ENCODE measurements at regions not wholly inside any gene's neighbourhood (a gene's known extent, or its start where the extent isn't known, plus 50 kb on each side); places are given as distances from the start of the nearest gene placed in this dataset.

- Histone ChIP-seq H2BK15ac (ENCODE audit: low read depth, low read length) (no peak overlapping the region), H3K9me3 (ENCODE audit: control insufficient read depth, insufficient read depth, low read length) (no peaks in the 10 kb centered on the region), H3K79me1 (ENCODE audit: low read depth in 1 of 2, low read length in 2 of 2) (no peaks in the 10 kb centered on the region), H3K36me3 (ENCODE audit: control insufficient read depth, insufficient read depth, low read length) (no peaks in the 10 kb centered on the region), H3K56ac (ENCODE audit: extremely low read depth, insufficient read depth, low read length) (no peak overlapping the region), H2AK9ac (replicated peaks; ENCODE audit: low read depth, low read length, poor library complexity) (no peak overlapping the region), H3K9me1 (ENCODE audit: insufficient read depth, low read length) (peaks cover 8% of the 10 kb centered on the region), H2AK5ac (ENCODE audit: low read depth, low read length) (no peak overlapping the region; the same call in 1 of the 2 replicates), H3K23ac (ENCODE audit: low read depth, low read length) (no peak overlapping the region), H3K9ac (ENCODE audit: low read depth, low read length) (no peak overlapping the region), H2BK5ac (ENCODE audit: low read depth, low read length, poor library complexity, severe bottlenecking) (no peak overlapping the region), H3K18ac (ENCODE audit: low read depth, low read length) (no peak overlapping the region), H3K4me2 (ENCODE audit: low read depth, low read length) (no peak overlapping the region), H2AFZ (replicated peaks; ENCODE audit: low read length, poor library complexity) (no peak overlapping the region), H3K27me3 (ENCODE audit: control insufficient read depth, insufficient read depth, low read length) (peaks cover 9% of the 10 kb centered on the region), H3K4me1 (ENCODE audit: control insufficient read depth, insufficient read depth, low read length) (peaks cover 7% of the 10 kb centered on the region; the same call in 1 of the 2 replicates), H4K5ac (ENCODE audit: low read depth, low read length) (no peak overlapping the region), H4K8ac (ENCODE audit: low read depth in 2 of 2, low read length in 2 of 2) (no peak overlapping the region), H3K14ac (replicated peaks; ENCODE audit: low read depth, low read length) (0 out of 2 replicates have a peak overlapping the region, but pooled peaks have one; percentile 10), H3K4ac (ENCODE audit: low read depth, low read length) (peak overlapping the region; percentile 18; the same call in 1 of the 2 replicates), H4K91ac (ENCODE audit: insufficient read depth, low read depth, low read length) (no peak overlapping the region), H4K20me1 (ENCODE audit: insufficient read depth, low read length) (no peaks in the 10 kb centered on the region), H2BK120ac (ENCODE audit: low read depth, low read length) (no peak overlapping the region), H3K4me3 (ENCODE audit: insufficient read depth, low read depth, low read length) (no peak overlapping the region), H3K27ac (ENCODE audit: insufficient read depth, low read length) (no peak overlapping the region), H2BK20ac (ENCODE audit: low read depth, low read length) (no peak overlapping the region)
- intact Hi-C loops (cut with micrococcal nuclease) (no loop called here), in situ Hi-C loops (cut with MboI; ENCODE audit: low sequenced_read_pairs) (no loop called here), dilution Hi-C loops (cut with HindIII; ENCODE audit: low sequenced_read_pairs, unreplicated experiment) (no loop called here)
- 89% methylated on average over 1 of the region's 2 CpGs; no CpG with 5 or more reads in 1 of the 2 experiments for WGBS, 2 experiments (ENCODE audit: extremely low coverage in 2 of 2, insufficient read length in 1 of 2)
- TF ChIP-seq FOS (IDR thresholded peaks at IDR 0.05; ENCODE audit: low read depth, low read length) (no peak), MAFK (IDR thresholded peaks at IDR 0.05; ENCODE audit: low read depth, low read length) (no peak), CTCF (conservative IDR thresholded peaks at IDR 0.05; ENCODE audit: low read depth, low read length) (no peak), BHLHE40 (IDR thresholded peaks at IDR 0.05; ENCODE audit: low read depth, low read length) (no peak), MXI1 (IDR thresholded peaks at IDR 0.05; ENCODE audit: borderline replicate concordance, low read depth, low read length) (no peak), POLR2A (IDR thresholded peaks at IDR 0.05; ENCODE audit: low read depth, low read length) (no peak), RCOR1 (IDR thresholded peaks at IDR 0.05; ENCODE audit: insufficient replicate concordance, low read length) (no peak), ELK1 (IDR thresholded peaks at IDR 0.05; ENCODE audit: borderline replicate concordance, low read depth, low read length) (no peak), CHD1 (IDR thresholded peaks at IDR 0.05; ENCODE audit: low read depth, low read length) (no peak), RAD21 (IDR thresholded peaks at IDR 0.05; ENCODE audit: low read length) (no peak), SMC3 (IDR thresholded peaks at IDR 0.05; ENCODE audit: low read depth, low read length) (no peak), RFX5 (IDR thresholded peaks at IDR 0.05; ENCODE audit: low read depth, low read length) (no peak), CEBPB (IDR thresholded peaks at IDR 0.05; ENCODE audit: low read depth, low read length) (no peak), USF2 (IDR thresholded peaks at IDR 0.05; ENCODE audit: low read depth, low read length) (no peak), NFE2L2 (IDR thresholded peaks at IDR 0.05; ENCODE audit: low read depth, low read length) (no peak), MAZ (IDR thresholded peaks at IDR 0.05; ENCODE audit: borderline replicate concordance, low read depth, low read length) (no peak)
- no TSS peak for BruUV-seq (replicated peaks)
- CTCF ChIA-PET = interaction anchor here (1.0 kb wide), 1 partner anchor 713 kb away, joined by 3 read pairs; no protein-coding TSS in a partner anchor
- POLR2A ChIA-PET (ENCODE audit: unreplicated experiment) = no interaction called here
- DNase-seq (peak; percentile 58), ATAC-seq (ENCODE audit: low read depth) (peak; percentile 81)
Observed at GRCh38 chr14:54252072-54252730, 144.6 kb upstream of the CDKN3 start.
